Psoas muscle (tissue), 7 donors: ENCODE measurements at regions not wholly inside any gene's neighbourhood (a gene's known extent, or its start where the extent isn't known, plus 50 kb on each side); places are given as distances from the start of the nearest gene placed in this dataset.
"Not testable (repeated sequence)": the region's sequence is repeated elsewhere in the genome, so short reads cannot be mapped to it uniquely, and the experiment has no call there.

Source experiments
- ATAC-seq, 4 donors: fragments of 200-7000 bp; cut with Tn5 transposase; one replicate each; pipeline ENCODE4 v1.9.1; 2020; ENCODE audit warnings: moderate library complexity in 3 of 4, mild to moderate bottlenecking in 2 of 4
- DNase-seq, 2 donors: peaks; one replicate each; pipeline ENCODE4 v3.0.0-alpha.2; 2020
- H3K27ac ChIP-seq: fragments of 200-600 bp; one replicate; pipeline ENCODE4 v1.8.0; 2022
- H3K27me3 ChIP-seq, 3 donors: fragments of 200-600 bp in 1 of 3; one replicate each; pipeline versions ENCODE4 v1.6.1 to v1.8.0; 2013 to 2022; ENCODE audit warnings: low read length in 2 of 3, mild to moderate bottlenecking in 2 of 3, moderate library complexity in 1 of 3; ENCODE audit not compliant: insufficient read depth in 3 of 3
- H3K36me3 ChIP-seq, 2 donors: fragments of 200-600 bp in 1 of 2; one replicate each; pipeline versions ENCODE4 v1.6.1 to v1.8.0; 2013 to 2022; ENCODE audit warnings: low read depth in 1 of 2, mild to moderate bottlenecking in 1 of 2, moderate library complexity in 1 of 2; ENCODE audit not compliant: insufficient read depth in 1 of 2
- H3K4me1 ChIP-seq: fragments of 200-600 bp; one replicate; pipeline ENCODE4 v1.8.0; 2022
- H3K4me3 ChIP-seq: fragments of 200-600 bp; one replicate; pipeline ENCODE4 v1.8.0; 2022; ENCODE audit warnings: mild to moderate bottlenecking
- H3K9me3 ChIP-seq: fragments of 200-600 bp; one replicate; pipeline ENCODE4 v1.8.0; 2022
- CTCF ChIP-seq: fragments of 200-600 bp; IDR thresholded peaks from one replicate; pipeline ENCODE4 v1.8.0; 2022; ENCODE audit warnings: antibody characterized with exemption
- WGBS, 3 donors: extraction: QIAGEN DNeasy Blood & Tissue Kit; methylation state at CpG; one replicate each; pipeline versions ENCODE4 v1.1.6 to v1.1.7; 2013; 5-methylcytosine and 5-hydroxymethylcytosine counted together
- intact Hi-C, 2 donors: fragments of 100-400 bp; cut with DNase I; formaldehyde crosslinking; loops; one replicate each; pipeline versions ENCODE4 v1.11.0 to v1.14.2; 2022
- donor health status: healthy with polysubstance abuse.
- donor health status: DM: no; HTN: no; CAD: no; lungs with moderate emphysema.
- donor health status: Bipolar disorder and iron deficiency.
- donor health status: healthy.
- donor health status: DM: yes; HTN: yes; CAD: no.
- donor health status: DM: no; HTN: no; CAD: no.
- donor health status: DM: yes; HTN: yes; CAD: no.

DNA sequence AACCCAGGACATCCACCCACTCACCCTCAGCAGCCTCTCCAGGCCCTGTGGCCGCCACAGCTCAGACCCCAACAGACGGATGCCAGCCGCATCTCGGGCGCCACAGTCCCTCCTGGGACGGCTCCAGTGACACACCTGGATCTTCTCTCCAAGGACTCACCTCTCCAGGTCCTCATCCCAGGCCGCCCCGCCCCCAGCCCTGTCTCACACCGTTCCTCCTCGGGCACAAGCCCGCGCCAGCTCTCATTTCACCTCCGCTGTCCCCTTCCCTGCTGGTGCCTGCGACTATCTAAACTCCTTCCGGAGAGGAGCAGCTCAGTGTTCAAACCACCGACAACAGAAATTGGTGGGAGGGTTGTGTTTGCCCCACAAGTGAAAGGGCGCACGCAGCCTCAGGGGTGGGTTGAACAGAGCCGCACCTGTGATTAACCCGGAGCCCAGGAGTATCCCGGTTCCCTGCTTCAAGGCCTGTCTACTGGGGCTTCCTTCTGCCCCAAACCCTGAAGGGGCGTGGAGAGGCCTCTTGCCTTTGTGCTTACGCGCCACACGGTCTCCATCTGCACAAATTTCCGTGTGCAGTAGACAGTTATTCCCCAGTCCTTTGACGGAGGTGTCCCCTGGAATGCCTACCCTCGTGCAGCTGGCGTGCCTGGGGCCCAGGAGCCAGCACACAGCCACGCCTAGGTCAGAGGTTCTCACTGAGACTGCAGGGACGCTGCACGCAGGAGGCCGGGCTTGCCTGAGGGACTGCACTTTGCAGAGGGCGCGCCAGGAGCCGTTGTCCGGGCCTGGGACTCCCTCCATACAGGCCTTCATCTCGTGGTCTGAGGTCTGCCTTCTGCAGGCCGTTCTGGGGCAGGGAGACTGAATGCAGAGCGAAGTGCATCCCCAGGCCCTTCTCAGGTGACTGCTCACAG lies 232.7 kb downstream of the DLL1 start:
- intact Hi-C loops = no loop called here
- DNase-seq (peak in 1 of 2 donors; percentile 48), ATAC-seq (no peak)
- H3K4me1 ChIP-seq = peaks cover 4% of the 10 kb centered on the region
- H3K27ac ChIP-seq = no peak overlapping the region
- H3K36me3 ChIP-seq = no peaks in the 10 kb centered on the region
- H3K9me3 ChIP-seq = no peaks in the 10 kb centered on the region
- peaks cover 0 to 4% (median 2%) of the 10 kb centered on the region in 3 donors for H3K27me3 ChIP-seq
- no peak for TF ChIP-seq CTCF
- 87 to 92% (median 89%) methylated on average over 40 of the region's 40 CpGs for WGBS, 3 donors
- no peak overlapping the region for H3K4me3 ChIP-seq

DNA sequence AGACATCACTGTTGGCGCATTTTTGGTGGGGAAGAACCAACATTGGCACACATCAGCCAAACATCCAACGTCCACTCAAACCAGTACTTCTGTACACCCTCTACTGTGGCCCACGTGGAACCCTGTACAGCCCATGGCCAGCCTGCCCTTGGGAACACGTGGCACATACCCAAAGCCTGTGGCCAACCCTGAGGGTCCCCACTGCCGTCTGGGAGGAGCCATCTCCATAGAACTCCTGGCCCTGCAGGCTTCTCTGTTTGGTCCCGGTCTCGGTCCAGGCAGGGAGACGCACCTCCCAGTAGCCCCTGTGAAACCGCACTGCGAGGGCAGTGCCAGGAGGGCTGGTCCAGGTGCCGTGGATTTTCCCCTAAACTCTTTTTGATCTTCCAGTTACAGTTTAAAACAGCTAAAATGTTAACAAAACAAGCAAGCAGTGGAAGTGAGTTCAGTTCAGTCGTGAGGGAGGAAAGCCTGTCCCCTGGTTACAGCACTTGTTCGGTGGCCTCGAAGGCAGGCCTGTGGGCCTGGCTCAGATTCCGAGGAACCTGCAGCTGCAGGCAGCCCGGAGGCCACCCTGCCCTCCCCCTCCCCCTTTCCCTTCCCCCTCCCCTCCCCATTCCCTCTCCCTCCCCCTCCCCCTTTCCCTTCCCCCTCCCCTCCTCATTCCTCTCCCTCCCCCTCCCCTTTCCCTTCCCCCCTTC lies 233.7 kb downstream of the DLL1 start:
- H3K4me1 ChIP-seq = peaks cover 4% of the 10 kb centered on the region
- DNase-seq = no peak
- peaks cover 0 to 6% (median 3%) of the 10 kb centered on the region in 3 donors for H3K27me3 ChIP-seq
- H3K4me3 ChIP-seq = no peak overlapping the region
- no peak for TF ChIP-seq CTCF
- intact Hi-C loops = no loop called here
- H3K27ac ChIP-seq = no peak overlapping the region
- H3K36me3 ChIP-seq = no peaks in the 10 kb centered on the region
- WGBS, 3 donors = 82 to 90% (median 84%) methylated on average over 16 of the region's 16 CpGs
- H3K9me3 ChIP-seq = no peaks in the 10 kb centered on the region
- no peak for ATAC-seq

GRCh38 chr6:170056278-170056711 lies 234.6 kb downstream of the DLL1 start:
- intact Hi-C loops = no loop called here
- Histone ChIP-seq H3K27ac (no peak overlapping the region), H3K36me3 (no peaks in the 10 kb centered on the region), H3K27me3 (peaks cover 0 to 6% (median 3%) of the 10 kb centered on the region in 3 donors), H3K4me3 (no peak overlapping the region), H3K9me3 (no peaks in the 10 kb centered on the region), H3K4me1 (peaks cover 4% of the 10 kb centered on the region)
- no peak for TF ChIP-seq CTCF
- whole genome bisulfite sequencing, 3 donors = 93 to 97% (median 94%) methylated on average over 11 of the region's 11 CpGs
- no peak for DNase-seq
- no peak for ATAC-seq

DNA sequence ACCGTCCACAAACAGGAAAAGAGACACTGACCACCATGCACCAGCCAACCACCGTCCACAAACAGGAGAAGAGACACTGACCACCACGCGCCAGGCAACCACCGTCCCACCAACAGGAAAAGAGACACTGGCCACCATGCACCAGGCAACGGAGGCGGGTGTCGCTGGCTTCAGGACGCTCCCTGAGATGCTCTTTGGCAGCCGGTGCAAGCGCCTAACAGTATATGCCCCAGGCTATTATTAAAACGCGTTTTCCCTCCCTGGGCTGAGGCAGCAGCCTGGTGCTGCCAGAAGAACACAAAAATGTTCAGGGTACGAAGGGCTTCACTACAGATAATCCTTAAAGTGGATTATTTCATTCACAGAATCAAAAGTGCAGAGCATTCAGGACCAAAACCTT lies 235.1 kb downstream of the DLL1 start:
- ATAC-seq, DNase-seq, intact Hi-C loops, H3K27me3 ChIP-seq, H3K4me1 ChIP-seq, H3K9me3 ChIP-seq, H3K27ac ChIP-seq, H3K36me3 ChIP-seq, H3K4me3 ChIP-seq: not testable (repeated sequence)
- WGBS, 3 donors = 95 to 96% (median 95%) methylated on average over 12 to 14 of the region's 14 CpGs
